ENCODE measurements at regions not wholly inside any gene's neighbourhood (a gene's known extent, or its start where the extent isn't known, plus 50 kb on each side); places are given as distances from the start of the nearest gene placed in this dataset.
"Not testable (repeated sequence)": the region's sequence is repeated elsewhere in the genome, so short reads cannot be mapped to it uniquely, and the experiment has no call there.

DNA sequence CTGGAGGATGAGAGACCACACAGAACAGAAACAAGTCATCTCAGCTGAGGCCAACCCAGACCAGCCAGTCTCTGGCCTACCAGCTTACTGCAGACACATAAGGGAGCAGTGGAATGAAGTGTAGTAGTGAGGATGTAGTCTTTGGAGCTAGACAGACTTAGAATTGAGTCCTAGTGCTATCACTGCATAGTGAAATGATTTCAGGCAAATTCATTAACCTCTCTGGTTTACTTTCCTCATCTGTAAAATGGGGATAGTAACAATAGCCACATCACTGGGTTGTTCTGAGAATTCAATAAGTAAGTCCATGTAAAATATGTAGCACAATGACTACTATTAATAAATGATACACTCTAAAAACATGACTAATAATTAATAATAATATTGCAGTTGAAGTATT is 383.8 kb downstream of the DLEU7 start:
- no peaks in the 10 kb centered on the region for H3K36me3 Mint-ChIP-seq
- ATAC-seq (no peak), DNase-seq (ENCODE audit: low spot score in 2 of 2) (no peak)
- H3K9me3 Mint-ChIP-seq = no peaks in the 10 kb centered on the region
- H3K4me1 Mint-ChIP-seq = peaks cover 7% of the 10 kb centered on the region
- H3K27ac Mint-ChIP-seq = no peak overlapping the region
- no peak overlapping the region for H3K4me3 Mint-ChIP-seq

- no peaks in the 10 kb centered on the region for H3K9me3 Mint-ChIP-seq
- no peak overlapping the region for H3K4me3 Mint-ChIP-seq
- H3K4me1 Mint-ChIP-seq = peaks cover 7% of the 10 kb centered on the region
- H3K27ac Mint-ChIP-seq = no peak overlapping the region
- DNase-seq (ENCODE audit: low spot score in 2 of 2) = no peak
- H3K36me3 Mint-ChIP-seq = no peaks in the 10 kb centered on the region
- no peak for ATAC-seq
Measured at GRCh38 chr13:50460358-50460757, 383.1 kb downstream of the DLEU7 start.

DNA sequence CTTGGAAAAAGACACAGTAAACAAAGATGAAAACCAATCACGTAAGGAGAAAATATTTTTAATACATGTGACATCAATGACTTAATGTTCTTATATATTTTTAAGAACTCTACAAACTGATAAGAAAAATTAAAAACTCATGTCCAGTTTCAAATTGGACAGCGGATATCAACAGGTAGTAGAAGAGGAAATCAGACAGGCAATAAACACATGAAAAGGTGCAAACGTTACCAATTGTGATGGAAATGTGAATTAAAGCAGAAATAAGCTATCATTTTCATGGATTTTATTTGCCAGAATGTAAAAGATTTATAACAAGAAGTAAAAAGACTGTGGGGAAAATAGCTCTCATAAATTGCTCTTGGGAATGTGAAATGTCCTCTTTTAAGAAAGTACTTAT is 382.3 kb downstream of the DLEU7 start:
- Mint-ChIP-seq H3K9me3 (no peaks in the 10 kb centered on the region), H3K36me3 (no peaks in the 10 kb centered on the region), H3K4me3 (no peak overlapping the region)

DNA sequence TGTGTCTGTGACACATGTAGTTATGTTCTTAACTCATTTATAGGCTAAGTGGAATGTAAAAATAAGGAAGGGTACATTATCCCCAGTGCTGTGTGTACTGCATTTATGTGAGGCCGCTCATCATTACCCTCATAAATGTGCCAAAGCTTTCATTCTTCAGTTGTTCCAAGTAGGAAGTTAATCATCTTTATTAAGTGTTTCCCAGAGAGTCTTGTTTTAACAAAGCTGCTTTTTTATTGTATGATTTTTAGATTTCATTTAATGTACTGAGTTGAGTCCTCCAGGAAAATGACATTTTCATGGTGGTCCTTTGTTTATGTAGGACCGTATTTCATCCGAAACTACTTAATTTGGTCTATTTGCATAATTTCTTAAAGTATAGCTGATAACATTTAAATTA is 379.8 kb downstream of the DLEU7 start:
- no peaks in the 10 kb centered on the region for H3K9me3 Mint-ChIP-seq
- H3K4me1 Mint-ChIP-seq = peaks cover 13% of the 10 kb centered on the region
- ATAC-seq (no peak), DNase-seq (ENCODE audit: low spot score in 2 of 2) (no peak)
- no peaks in the 10 kb centered on the region for H3K36me3 Mint-ChIP-seq
- H3K27ac Mint-ChIP-seq = no peak overlapping the region
- no peak overlapping the region for H3K4me3 Mint-ChIP-seq

More for the DNA sequence above, 382.3 kb downstream of the DLEU7 start:
- ATAC-seq (no peak), DNase-seq (ENCODE audit: low spot score in 2 of 2) (no peak)
- Mint-ChIP-seq H3K4me1 (peaks cover 7% of the 10 kb centered on the region), H3K27ac (no peak overlapping the region)

GRCh38 chr13:50464349-50465251 is 378.9 kb downstream of the DLEU7 start:
- Mint-ChIP-seq H3K4me1 (peaks cover 13% of the 10 kb centered on the region), H3K9me3 (no peaks in the 10 kb centered on the region), H3K4me3 (no peak overlapping the region), H3K36me3 (no peaks in the 10 kb centered on the region), H3K27ac (no peak overlapping the region)
- DNase-seq (ENCODE audit: low spot score in 2 of 2) (no peak), ATAC-seq (no peak)

- Mint-ChIP-seq H3K9me3 (no peaks in the 10 kb centered on the region), H3K4me1 (peaks cover 6% of the 10 kb centered on the region), H3K36me3 (no peaks in the 10 kb centered on the region), H3K27ac (no peak overlapping the region), H3K4me3 (no peak overlapping the region)
- DNase-seq (ENCODE audit: low spot score in 2 of 2) = no peak
- no peak for ATAC-seq
Measured at GRCh38 chr13:50466456-50466855, 377.0 kb downstream of the DLEU7 start.

GRCh38 chr13:50467156-50468110 is 376.1 kb downstream of the DLEU7 start:
- Mint-ChIP-seq H3K27ac (no peak overlapping the region), H3K4me1 (peaks cover 6% of the 10 kb centered on the region)
- no peak for DNase-seq (ENCODE audit: low spot score in 2 of 2)

GRCh38 chr13:50468849-50469669 is 374.4 kb downstream of the DLEU7 start:
- ATAC-seq (no peak), DNase-seq (ENCODE audit: low spot score in 2 of 2) (no peak)
- H3K4me1 Mint-ChIP-seq = peaks cover 6% of the 10 kb centered on the region
- H3K27ac Mint-ChIP-seq = no peak overlapping the region
- H3K36me3 Mint-ChIP-seq = no peaks in the 10 kb centered on the region
- H3K9me3 Mint-ChIP-seq = no peaks in the 10 kb centered on the region
- no peak overlapping the region for H3K4me3 Mint-ChIP-seq

More at GRCh38 chr13:50467156-50468110, 376.1 kb downstream of the DLEU7 start:
- Mint-ChIP-seq H3K4me3 (no peak overlapping the region), H3K9me3 (no peaks in the 10 kb centered on the region), H3K36me3 (no peaks in the 10 kb centered on the region)
- no peak for ATAC-seq

DNA sequence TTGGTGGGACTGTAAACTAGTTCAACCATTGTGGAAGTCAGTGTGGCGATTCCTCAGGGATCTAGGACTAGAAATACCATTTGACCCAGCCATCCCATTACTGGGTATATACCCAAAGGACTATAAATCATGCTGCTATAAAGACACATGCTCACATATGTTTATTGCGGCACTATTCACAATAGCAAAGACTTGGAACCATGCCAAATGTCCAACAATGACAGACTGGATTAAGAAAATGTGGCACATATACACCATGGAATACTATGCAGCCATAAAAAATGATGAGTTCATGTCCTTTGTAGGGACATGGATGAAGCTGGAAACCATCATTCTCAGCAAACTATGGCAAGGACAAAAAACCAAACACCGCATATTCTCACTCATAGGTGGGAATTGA is 370.4 kb downstream of the DLEU7 start:
- H3K4me1 Mint-ChIP-seq, H3K36me3 Mint-ChIP-seq, H3K4me3 Mint-ChIP-seq: not testable (repeated sequence)

DNA sequence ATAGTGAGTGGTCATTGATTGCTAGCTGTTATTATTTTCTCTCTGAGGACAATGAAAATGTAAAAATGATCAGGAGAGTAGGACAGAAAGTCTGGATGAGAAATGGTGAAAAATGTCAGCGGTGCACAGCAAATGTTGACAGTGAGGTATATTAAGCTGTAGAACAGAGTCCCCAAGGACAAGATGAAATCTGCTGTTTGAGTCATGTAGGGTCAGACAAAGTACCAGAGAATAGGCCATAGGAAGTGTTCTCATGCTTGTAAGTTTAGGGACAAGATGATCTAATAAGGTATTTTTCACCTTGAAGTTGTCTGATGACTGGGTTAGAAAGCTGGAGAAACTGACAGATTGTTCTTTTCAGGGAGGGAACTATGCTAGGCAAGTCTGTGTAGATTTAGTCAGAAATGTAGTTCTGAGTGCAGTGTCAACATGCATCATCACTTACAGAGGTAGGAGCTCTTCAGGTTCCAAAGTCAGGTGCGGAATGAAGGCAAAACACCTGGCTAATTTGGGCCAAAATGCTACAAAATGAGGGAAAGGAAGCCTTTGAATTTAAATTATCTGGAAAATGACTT is 369.3 kb downstream of the DLEU7 start:
- no peaks in the 10 kb centered on the region for H3K9me3 Mint-ChIP-seq
- no peak overlapping the region for H3K4me3 Mint-ChIP-seq
- H3K27ac Mint-ChIP-seq = no peak overlapping the region
- no peaks in the 10 kb centered on the region for H3K4me1 Mint-ChIP-seq
- no peak for DNase-seq (ENCODE audit: low spot score in 2 of 2)
- H3K36me3 Mint-ChIP-seq = no peaks in the 10 kb centered on the region
- ATAC-seq = peak; percentile 62

More for the DNA sequence above, 370.4 kb downstream of the DLEU7 start:
- not testable (repeated sequence) for H3K9me3 Mint-ChIP-seq; H3K27ac Mint-ChIP-seq; ATAC-seq; DNase-seq (ENCODE audit: low spot score in 2 of 2)

- Mint-ChIP-seq H3K36me3 (no peaks in the 10 kb centered on the region), H3K27ac (no peak overlapping the region), H3K9me3 (no peaks in the 10 kb centered on the region), H3K4me3 (no peak overlapping the region), H3K4me1 (peaks cover 6% of the 10 kb centered on the region)
- no peak for DNase-seq (ENCODE audit: low spot score in 2 of 2)
- ATAC-seq = no peak
Measured at GRCh38 chr13:50476577-50477285, 366.8 kb downstream of the DLEU7 start.

DNA sequence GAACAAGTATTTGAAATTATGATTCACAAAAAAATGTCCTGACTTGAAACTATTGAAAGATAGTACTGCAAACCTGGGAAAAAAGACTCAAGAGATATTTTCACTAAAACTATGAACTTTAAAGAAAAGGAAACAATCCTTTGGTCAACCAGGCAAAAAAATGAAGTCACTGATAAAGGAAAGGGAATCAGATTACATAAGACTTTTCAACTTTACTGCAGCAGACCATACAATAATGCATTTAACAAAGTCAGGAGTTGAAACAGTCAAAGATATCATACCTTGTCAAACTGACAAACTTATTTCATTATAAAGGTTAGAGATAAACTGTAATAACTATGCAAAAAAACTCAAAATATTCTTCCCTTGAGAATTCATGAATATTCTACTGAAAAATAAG is 361.6 kb downstream of the DLEU7 start:
- peaks cover 6% of the 10 kb centered on the region for H3K4me1 Mint-ChIP-seq
- no peaks in the 10 kb centered on the region for H3K9me3 Mint-ChIP-seq
- ATAC-seq = no peak
- no peak overlapping the region for H3K27ac Mint-ChIP-seq
- no peaks in the 10 kb centered on the region for H3K36me3 Mint-ChIP-seq
- DNase-seq (ENCODE audit: low spot score in 2 of 2) = no peak
- H3K4me3 Mint-ChIP-seq = no peak overlapping the region

- H3K4me3 Mint-ChIP-seq = no peak overlapping the region
- no peaks in the 10 kb centered on the region for H3K36me3 Mint-ChIP-seq
- no peak for DNase-seq (ENCODE audit: low spot score in 2 of 2)
- H3K9me3 Mint-ChIP-seq = no peaks in the 10 kb centered on the region
- no peak for ATAC-seq
- peaks cover 6% of the 10 kb centered on the region for H3K4me1 Mint-ChIP-seq
- no peak overlapping the region for H3K27ac Mint-ChIP-seq
Measured at GRCh38 chr13:50483416-50483815, 360.1 kb downstream of the DLEU7 start.

- Mint-ChIP-seq H3K4me1 (peaks cover 6% of the 10 kb centered on the region), H3K9me3 (no peaks in the 10 kb centered on the region), H3K4me3 (no peak overlapping the region), H3K27ac (no peak overlapping the region), H3K36me3 (no peaks in the 10 kb centered on the region)
- no peak for DNase-seq (ENCODE audit: low spot score in 2 of 2)
- ATAC-seq = no peak
Measured at GRCh38 chr13:50484472-50485113, 358.9 kb downstream of the DLEU7 start.

All from stimulated activated effector memory CD8-positive, alpha-beta T cell treated with anti-CD3 and anti-CD28 coated beads, Interleukin-12 subunit alpha, Interleukin-12 subunit beta, amount 100 ng/mL, for 72 hours (primary cell).